Duodenal mucosa (tissue), 2 donors: ENCODE measurements at regions not wholly inside any gene's neighbourhood (a gene's known extent, or its start where the extent isn't known, plus 50 kb on each side); places are given as distances from the start of the nearest gene placed in this dataset.

Experiments
- H3K27ac ChIP-seq: one replicate; pipeline ENCODE4 v1.7.0; 2013; ENCODE audit warnings: low read depth, low read length
- H3K27me3 ChIP-seq, 2 donors: one replicate each; pipeline ENCODE4 v1.7.0; 2013; ENCODE audit warnings: low read length in 2 of 2, control low read depth in 1 of 2; ENCODE audit not compliant: insufficient read depth in 2 of 2, control insufficient read depth in 1 of 2
- H3K36me3 ChIP-seq, 2 donors: one replicate each; pipeline ENCODE4 v1.7.0; 2013; ENCODE audit warnings: low read length in 2 of 2, control low read depth in 1 of 2; ENCODE audit not compliant: insufficient read depth in 2 of 2, control insufficient read depth in 1 of 2
- H3K4me1 ChIP-seq, 2 donors: one replicate each; pipeline ENCODE4 v1.7.0; 2013; ENCODE audit warnings: low read length in 2 of 2, control low read depth in 1 of 2; ENCODE audit not compliant: insufficient read depth in 2 of 2, control insufficient read depth in 1 of 2
- H3K4me3 ChIP-seq, 2 donors: one replicate each; pipeline ENCODE4 v1.7.0; 2013; ENCODE audit warnings: low read length in 2 of 2, low read depth in 1 of 2
- H3K9ac ChIP-seq, 2 donors: one replicate each; pipeline ENCODE4 v1.7.0; 2013; ENCODE audit warnings: low read length in 2 of 2, low read depth in 1 of 2
- H3K9me3 ChIP-seq, 2 donors: one replicate each; pipeline ENCODE4 v1.7.0; 2013; ENCODE audit warnings: low read length in 2 of 2, control low read depth in 1 of 2; ENCODE audit not compliant: control insufficient read depth in 1 of 2

GRCh38 chr7:121633186-121633585, 237.1 kb upstream of the FAM3C start:
- Histone ChIP-seq H3K4me3 (no peak overlapping the region), H3K9me3 (no peaks in the 10 kb centered on the region), H3K27me3 (no peaks in the 10 kb centered on the region), H3K36me3 (no peaks in the 10 kb centered on the region), H3K27ac (no peak overlapping the region), H3K4me1 (no peaks in the 10 kb centered on the region), H3K9ac (no peak overlapping the region)

GRCh38 chr7:121624958-121625357, 228.8 kb upstream of the FAM3C start:
- Histone ChIP-seq H3K9me3 (no peaks in the 10 kb centered on the region), H3K27me3 (no peaks in the 10 kb centered on the region), H3K36me3 (no peaks in the 10 kb centered on the region), H3K4me1 (no peaks in the 10 kb centered on the region), H3K27ac (no peak overlapping the region), H3K4me3 (no peak overlapping the region), H3K9ac (no peak overlapping the region)

GRCh38 chr7:121623130-121623872, 227.2 kb upstream of the FAM3C start:
- no peaks in the 10 kb centered on the region for H3K4me1 ChIP-seq
- no peak overlapping the region for H3K9ac ChIP-seq
- H3K27me3 ChIP-seq, result no peaks in the 10 kb centered on the region
- no peak overlapping the region for H3K27ac ChIP-seq
- H3K36me3 ChIP-seq, result no peaks in the 10 kb centered on the region
- H3K4me3 ChIP-seq, result no peak overlapping the region
- no peaks in the 10 kb centered on the region for H3K9me3 ChIP-seq

- Histone ChIP-seq H3K27me3 (no peaks in the 10 kb centered on the region), H3K4me3 (no peak overlapping the region), H3K4me1 (no peaks in the 10 kb centered on the region), H3K36me3 (no peaks in the 10 kb centered on the region), H3K9me3 (no peaks in the 10 kb centered on the region), H3K9ac (no peak overlapping the region), H3K27ac (no peak overlapping the region)
Measured at GRCh38 chr7:121621937-121622336, 225.8 kb upstream of the FAM3C start.

GRCh38 chr7:121620953-121621606, 225.0 kb upstream of the FAM3C start:
- Histone ChIP-seq H3K4me1 (no peaks in the 10 kb centered on the region), H3K27ac (no peak overlapping the region), H3K4me3 (no peak overlapping the region), H3K36me3 (no peaks in the 10 kb centered on the region), H3K9me3 (no peaks in the 10 kb centered on the region), H3K9ac (no peak overlapping the region), H3K27me3 (no peaks in the 10 kb centered on the region)

GRCh38 chr7:121620206-121620605, 224.1 kb upstream of the FAM3C start:
- Histone ChIP-seq H3K4me1 (no peaks in the 10 kb centered on the region), H3K9me3 (no peaks in the 10 kb centered on the region), H3K36me3 (no peaks in the 10 kb centered on the region), H3K27ac (no peak overlapping the region), H3K9ac (no peak overlapping the region), H3K27me3 (no peaks in the 10 kb centered on the region), H3K4me3 (no peak overlapping the region)

- no peak overlapping the region for H3K9ac ChIP-seq
- H3K4me1 ChIP-seq, result no peaks in the 10 kb centered on the region
- H3K4me3 ChIP-seq, result no peak overlapping the region
Measured at GRCh38 chr7:121618182-121618581, 222.1 kb upstream of the FAM3C start.

GRCh38 chr7:121610243-121610642, 214.1 kb upstream of the FAM3C start:
- Histone ChIP-seq H3K4me1 (no peaks in the 10 kb centered on the region), H3K9me3 (no peaks in the 10 kb centered on the region), H3K27ac (no peak overlapping the region), H3K36me3 (no peaks in the 10 kb centered on the region), H3K4me3 (no peak overlapping the region), H3K27me3 (no peaks in the 10 kb centered on the region), H3K9ac (no peak overlapping the region)

More at GRCh38 chr7:121618182-121618581, 222.1 kb upstream of the FAM3C start:
- H3K27me3 ChIP-seq, result no peaks in the 10 kb centered on the region
- H3K27ac ChIP-seq, result no peak overlapping the region
- no peaks in the 10 kb centered on the region for H3K9me3 ChIP-seq
- no peaks in the 10 kb centered on the region for H3K36me3 ChIP-seq

- H3K27ac ChIP-seq, result no peak overlapping the region
- H3K9me3 ChIP-seq, result no peaks in the 10 kb centered on the region
- H3K4me1 ChIP-seq, result no peaks in the 10 kb centered on the region
- H3K9ac ChIP-seq, result no peak overlapping the region
- no peaks in the 10 kb centered on the region for H3K27me3 ChIP-seq
- no peaks in the 10 kb centered on the region for H3K36me3 ChIP-seq
- no peak overlapping the region for H3K4me3 ChIP-seq
Measured at GRCh38 chr7:121609208-121609607, 213.1 kb upstream of the FAM3C start.

GRCh38 chr7:121608785-121609184, 212.7 kb upstream of the FAM3C start:
- Histone ChIP-seq H3K9ac (no peak overlapping the region), H3K36me3 (no peaks in the 10 kb centered on the region), H3K9me3 (no peaks in the 10 kb centered on the region), H3K27ac (no peak overlapping the region), H3K27me3 (no peaks in the 10 kb centered on the region), H3K4me1 (no peaks in the 10 kb centered on the region), H3K4me3 (no peak overlapping the region)
